ENCODE measurements at regions not wholly inside any gene's neighbourhood (a gene's known extent, or its start where the extent isn't known, plus 50 kb on each side); places are given as distances from the start of the nearest gene placed in this dataset.

- Histone ChIP-seq H3K9me3 (ENCODE audit: low read length) (no peaks in the 10 kb centered on the region), H3K9ac (ENCODE audit: low read length) (no peak overlapping the region), H3K9me2 (replicated peaks; ENCODE audit: low read length) (no peaks in the 10 kb centered on the region), H4K20me1 (ENCODE audit: low read length) (no peaks in the 10 kb centered on the region), H3K36me3 (ENCODE audit: low read depth, low read length) (no peaks in the 10 kb centered on the region), H3K27ac (ENCODE audit: low read length) (no peak overlapping the region), H3K79me2 (ENCODE audit: low read length) (no peaks in the 10 kb centered on the region), H3F3A (ENCODE audit: low read length, unreplicated experiment) (no peaks in the 10 kb centered on the region), H3K4me3 (ENCODE audit: low read length) (no peak overlapping the region), H3K27me3 (ENCODE audit: low read length) (no peaks in the 10 kb centered on the region), H3K4me2 (ENCODE audit: low read length) (no peak overlapping the region), H2AFZ (ENCODE audit: low read length) (no peak overlapping the region), H3K4me1 (ENCODE audit: insufficient read depth, low read length) (no peaks in the 10 kb centered on the region)
- TF ChIP-seq CTCF (conservative IDR thresholded peaks at IDR 0.05; ENCODE audit: low read depth, low read length) = no peak
- no peak for TF ChIP-seq EZH2phosphoT487 (IDR thresholded peaks at IDR 0.05; ENCODE audit: borderline replicate concordance, low read length)
- no peak for TF ChIP-seq EZH2 (IDR thresholded peaks at IDR 0.05; ENCODE audit: low read length, unreplicated experiment)
- no TSS peak for BruUV-seq (replicated peaks)
- intact Hi-C loops (cut with micrococcal nuclease) = no loop called here
- DNase-seq = no peak
- ChIA-PET CTCF (no interaction called here), POLR2A (ENCODE audit: unreplicated experiment) (no interaction called here)
- no peak for ATAC-seq
These were observed 947.2 kb upstream of the SLC39A10 start for GRCh38 chr2:194709840-194710239.

GRCh38 chr2:194706179-194706578 is 950.8 kb upstream of the SLC39A10 start:
- H3K27ac ChIP-seq (ENCODE audit: low read length) = 0 out of 2 replicates have a peak overlapping the region, but pooled peaks have one; percentile 13
- H3F3A ChIP-seq (ENCODE audit: low read length, unreplicated experiment) = no peaks in the 10 kb centered on the region
- no peaks in the 10 kb centered on the region for H3K79me2 ChIP-seq (ENCODE audit: low read length)
- H3K9me2 ChIP-seq (replicated peaks; ENCODE audit: low read length) = no peaks in the 10 kb centered on the region
- no peaks in the 10 kb centered on the region for H3K9me3 ChIP-seq (ENCODE audit: low read length)
- H3K4me3 ChIP-seq (ENCODE audit: low read length) = no peak overlapping the region
- no peaks in the 10 kb centered on the region for H3K4me1 ChIP-seq (ENCODE audit: insufficient read depth, low read length)
- intact Hi-C loops (cut with micrococcal nuclease) = no loop called here
- H4K20me1 ChIP-seq (ENCODE audit: low read length) = no peaks in the 10 kb centered on the region
- ATAC-seq (peak; percentile 64), DNase-seq (peak; percentile 58)
- CTCF ChIA-PET = interaction anchor here (0.5 kb wide), 1 partner anchor 110 kb away, joined by 3 read pairs; no protein-coding TSS in a partner anchor
- no peak overlapping the region for H2AFZ ChIP-seq (ENCODE audit: low read length)
- no peak overlapping the region for H3K9ac ChIP-seq (ENCODE audit: low read length)
- no peaks in the 10 kb centered on the region for H3K27me3 ChIP-seq (ENCODE audit: low read length)
- no peak overlapping the region for H3K4me2 ChIP-seq (ENCODE audit: low read length)
- TF ChIP-seq EZH2phosphoT487 (IDR thresholded peaks at IDR 0.05; ENCODE audit: borderline replicate concordance, low read length) (no peak), EZH2 (IDR thresholded peaks at IDR 0.05; ENCODE audit: low read length, unreplicated experiment) (no peak), CTCF (conservative IDR thresholded peaks at IDR 0.05; ENCODE audit: low read depth, low read length) (no peak)
- no peaks in the 10 kb centered on the region for H3K36me3 ChIP-seq (ENCODE audit: low read depth, low read length)
- no TSS peak for BruUV-seq (replicated peaks)
- POLR2A ChIA-PET (ENCODE audit: unreplicated experiment) = no interaction called here

- no peak for ATAC-seq
- no peak for TF ChIP-seq EZH2phosphoT487 (IDR thresholded peaks at IDR 0.05; ENCODE audit: borderline replicate concordance, low read length)
- Histone ChIP-seq H2AFZ (ENCODE audit: low read length) (no peak overlapping the region), H3K9me3 (ENCODE audit: low read length) (no peaks in the 10 kb centered on the region), H3K27me3 (ENCODE audit: low read length) (no peaks in the 10 kb centered on the region), H3K4me3 (ENCODE audit: low read length) (no peak overlapping the region), H3K4me1 (ENCODE audit: insufficient read depth, low read length) (peaks cover 6% of the 10 kb centered on the region), H3K27ac (ENCODE audit: low read length) (no peak overlapping the region), H3K4me2 (ENCODE audit: low read length) (no peak overlapping the region), H3F3A (ENCODE audit: low read length, unreplicated experiment) (no peaks in the 10 kb centered on the region), H4K20me1 (ENCODE audit: low read length) (no peaks in the 10 kb centered on the region), H3K36me3 (ENCODE audit: low read depth, low read length) (no peaks in the 10 kb centered on the region), H3K9me2 (replicated peaks; ENCODE audit: low read length) (no peaks in the 10 kb centered on the region), H3K79me2 (ENCODE audit: low read length) (no peaks in the 10 kb centered on the region), H3K9ac (ENCODE audit: low read length) (no peak overlapping the region)
- no TSS peak for BruUV-seq (replicated peaks)
- CTCF ChIA-PET = no interaction called here
- intact Hi-C loops (cut with micrococcal nuclease) = no loop called here
- POLR2A ChIA-PET (ENCODE audit: unreplicated experiment) = no interaction called here
- no peak for DNase-seq
These were observed 951.6 kb upstream of the SLC39A10 start for GRCh38 chr2:194705398-194705797.
